Stimulated activated CD4-positive, alpha-beta T cell treated with anti-CD3 and anti-CD28 coated beads, Interleukin-4, amount 100 ng/mL, for 48 hours (primary cell): ENCODE measurements at regions not wholly inside any gene's neighbourhood (a gene's known extent, or its start where the extent isn't known, plus 50 kb on each side); places are given as distances from the start of the nearest gene placed in this dataset.
A peak's percentile ranks its signal among the peaks of the same experiment; 100 is the strongest.
"Not testable (repeated sequence)": the region's sequence is repeated elsewhere in the genome, so short reads cannot be mapped to it uniquely, and the experiment has no call there.

Experiments
- DNase-seq, 2 donors: peaks; one replicate each; pipeline ENCODE4 v3.0.0-alpha.2; 2020; ENCODE audit warnings: low read depth in 2 of 2

GRCh38 chr4:9604031-9604892, 160.0 kb downstream of the DEFB131A start:
- peak; percentile 3 to 19 for DNase-seq

GRCh38 chr4:9604893-9605190, 160.6 kb downstream of the DEFB131A start:
- not testable (repeated sequence) for DNase-seq

GRCh38 chr4:9608300-9608699, 164.1 kb downstream of the DEFB131A start:
- DNase-seq = no peak

- not testable (repeated sequence) for DNase-seq
These were observed 166.1 kb downstream of the DEFB131A start for GRCh38 chr4:9610321-9610720.

GRCh38 chr4:9611101-9611500, 166.9 kb downstream of the DEFB131A start:
- DNase-seq = no peak

- not testable (repeated sequence) for DNase-seq
These were observed 145.0 kb upstream of the DRD5 start for GRCh38 chr4:9636411-9636810.

- DNase-seq = not testable (repeated sequence)
These were observed 121.8 kb upstream of the DRD5 start for GRCh38 chr4:9659678-9660077.

GRCh38 chr4:9660955-9661354, 120.5 kb upstream of the DRD5 start:
- DNase-seq = not testable (repeated sequence)

GRCh38 chr4:9670725-9671124, 110.7 kb upstream of the DRD5 start:
- not testable (repeated sequence) for DNase-seq

GRCh38 chr4:9677357-9677756, 104.1 kb upstream of the DRD5 start:
- DNase-seq = not testable (repeated sequence)

- no peak for DNase-seq
These were observed 101.5 kb upstream of the DRD5 start for GRCh38 chr4:9679704-9680478.

- DNase-seq = not testable (repeated sequence)
These were observed 98.3 kb upstream of the DRD5 start for GRCh38 chr4:9683174-9683573.

- not testable (repeated sequence) for DNase-seq
These were observed 96.4 kb upstream of the DRD5 start for GRCh38 chr4:9685016-9685415.

GRCh38 chr4:9685692-9686091, 95.7 kb upstream of the DRD5 start:
- no peak for DNase-seq

GRCh38 chr4:9690636-9691237, 90.7 kb upstream of the DRD5 start:
- not testable (repeated sequence) for DNase-seq

GRCh38 chr4:9691238-9692065, 90.0 kb upstream of the DRD5 start:
- peak; percentile 87 to 90 for DNase-seq

- not testable (repeated sequence) for DNase-seq
These were observed 88.5 kb upstream of the DRD5 start for GRCh38 chr4:9692791-9693491.

GRCh38 chr4:9694403-9694802, 87.0 kb upstream of the DRD5 start:
- DNase-seq = not testable (repeated sequence)

GRCh38 chr4:9695994-9696393, 85.4 kb upstream of the DRD5 start:
- DNase-seq = not testable (repeated sequence)

GRCh38 chr4:9696561-9696960, 84.9 kb upstream of the DRD5 start:
- not testable (repeated sequence) for DNase-seq

- not testable (repeated sequence) for DNase-seq
These were observed 79.4 kb upstream of the DRD5 start for GRCh38 chr4:9702019-9702418.
